EL (cell line): ENCODE measurements at regions not wholly inside any gene's neighbourhood (a gene's known extent, or its start where the extent isn't known, plus 50 kb on each side); places are given as distances from the start of the nearest gene placed in this dataset.
A peak's percentile ranks its signal among the peaks of the same experiment; 100 is the strongest.
"Not testable (repeated sequence)": the region's sequence is repeated elsewhere in the genome, so short reads cannot be mapped to it uniquely, and the experiment has no call there.

Experiments used
- DNase-seq: peaks from one replicate; pipeline ENCODE4 v3.0.0-alpha.2; 2016

DNA sequence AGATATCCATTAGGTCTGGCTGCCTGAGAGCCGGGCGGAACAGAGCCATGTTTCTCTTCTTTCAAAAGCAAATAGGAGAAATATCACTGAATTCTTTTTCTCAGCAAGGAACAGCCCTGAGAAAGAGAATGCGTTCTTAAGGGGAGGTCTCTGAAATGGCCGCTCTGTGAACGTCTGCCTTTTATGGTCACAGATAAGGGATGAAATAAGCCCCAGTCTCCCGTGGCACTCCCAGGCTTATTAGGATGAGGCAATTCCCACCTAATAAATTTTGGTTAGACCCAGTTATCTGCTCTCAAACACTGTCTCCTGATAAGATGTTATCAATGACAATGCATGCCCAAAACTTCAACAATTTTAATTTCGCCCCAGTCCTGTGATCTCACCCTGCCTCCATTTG lies 133.4 kb upstream of the KCNJ18 start:
- DNase-seq: not testable (repeated sequence)

DNA sequence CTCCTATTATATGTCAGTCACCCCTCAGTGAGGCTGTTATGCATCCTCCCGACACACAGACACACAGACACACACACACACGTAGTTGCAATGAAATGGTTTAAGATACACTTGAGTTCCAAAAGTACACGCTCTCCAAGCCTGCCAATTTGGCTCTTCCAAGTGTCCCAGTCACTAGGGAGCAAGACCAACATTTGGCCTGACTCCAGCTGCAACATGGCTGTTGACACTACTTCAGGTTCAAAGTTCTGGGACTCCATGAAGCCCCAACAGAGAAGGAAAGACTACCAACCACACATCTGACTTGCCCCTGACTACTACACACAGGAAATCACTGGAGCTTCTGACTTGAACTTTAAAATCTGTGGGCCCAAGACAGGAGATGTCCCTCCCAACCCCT lies 128.1 kb upstream of the KCNJ18 start:
- DNase-seq: no peak

DNA sequence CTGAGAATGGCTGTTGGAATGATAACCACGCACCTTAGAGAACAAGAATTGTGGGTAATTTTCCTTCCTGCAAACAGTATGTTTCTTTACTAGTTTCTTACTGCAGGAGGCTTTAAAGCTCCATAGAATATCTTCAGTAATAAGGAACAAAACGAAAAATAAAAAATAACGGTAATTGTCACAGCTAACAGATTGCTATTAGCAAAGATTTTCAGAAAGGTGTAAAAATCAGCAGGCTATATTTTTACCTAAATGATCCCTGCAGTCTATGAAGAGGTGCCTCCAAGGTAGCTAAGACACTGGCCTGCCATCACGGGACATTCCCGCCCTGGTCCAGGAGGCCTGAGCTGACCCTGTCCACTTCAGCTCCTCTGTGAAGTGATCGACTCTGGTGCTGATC lies 127.6 kb upstream of the KCNJ18 start:
- not testable (repeated sequence) for DNase-seq

DNA sequence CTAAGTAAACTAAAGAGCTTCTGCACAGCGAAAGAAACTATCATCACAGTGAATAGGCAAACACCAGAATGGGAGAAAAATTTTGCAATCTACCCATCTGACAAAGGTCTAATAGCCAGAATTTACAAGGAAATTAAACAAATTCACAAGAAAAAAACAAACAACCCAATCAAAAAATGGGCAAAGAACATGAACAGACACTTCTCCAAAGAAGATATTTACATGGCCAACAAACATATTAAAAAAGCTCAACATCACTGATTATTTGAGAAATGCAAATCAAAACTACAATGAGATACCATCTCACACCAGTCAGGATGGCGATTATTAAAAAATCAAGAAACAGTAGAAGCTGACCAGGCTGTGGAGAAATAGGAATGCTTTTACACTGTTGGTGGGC lies 121.9 kb upstream of the KCNJ18 start:
- DNase-seq: not testable (repeated sequence)

DNA sequence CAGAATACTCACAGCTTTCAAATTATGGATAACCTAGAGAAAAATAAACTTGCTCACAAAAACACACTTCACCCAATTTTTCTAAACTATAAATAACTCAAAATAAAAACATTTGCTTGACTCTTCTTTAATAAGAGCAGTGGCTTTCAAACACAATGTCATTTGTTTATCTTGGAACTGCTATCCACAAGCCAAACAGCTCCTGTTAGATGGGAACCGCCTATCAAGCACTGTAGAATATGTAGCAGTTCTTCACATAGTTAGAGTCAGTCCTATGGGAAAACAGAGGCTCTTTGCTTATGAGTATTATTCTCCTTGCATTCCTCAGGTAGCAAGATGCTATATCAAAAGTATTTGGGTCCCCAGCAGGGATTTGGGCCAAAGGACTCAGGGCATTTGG lies 120.2 kb upstream of the KCNJ18 start:
- not testable (repeated sequence) for DNase-seq

DNA sequence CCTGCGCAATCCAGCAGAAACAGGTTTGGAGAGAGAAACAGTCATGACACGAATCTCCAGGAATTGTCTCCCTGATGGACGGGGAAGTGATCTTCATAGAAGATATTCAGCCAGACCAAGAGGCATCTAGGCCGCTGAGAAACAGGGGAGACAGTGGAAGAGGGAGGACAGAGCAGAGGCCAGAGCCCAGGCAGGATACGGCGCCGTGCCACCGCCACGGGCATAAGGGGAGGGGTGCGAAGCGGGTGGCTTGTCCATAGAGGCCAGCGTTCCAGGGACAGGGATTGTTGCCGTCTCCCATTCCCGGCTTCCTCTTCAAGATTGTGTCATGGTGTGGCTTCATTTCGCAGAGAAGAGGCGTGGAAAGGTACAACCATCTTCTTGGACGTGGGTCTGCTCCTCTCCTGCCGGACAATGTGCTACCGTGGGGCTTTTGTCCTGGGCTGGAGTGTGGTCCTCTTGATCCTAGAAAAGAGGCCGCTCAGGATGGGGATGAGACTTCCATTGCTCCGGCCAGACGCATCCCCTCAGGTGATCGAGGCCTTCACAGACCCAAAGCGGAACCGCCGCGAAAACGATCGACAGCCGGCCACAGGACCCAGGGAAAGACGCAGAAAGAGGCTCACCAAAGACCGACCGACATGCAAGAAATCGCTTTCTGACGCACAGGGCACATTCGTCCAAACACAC lies 118.9 kb upstream of the KCNJ18 start:
- DNase-seq: not testable (repeated sequence)

DNA sequence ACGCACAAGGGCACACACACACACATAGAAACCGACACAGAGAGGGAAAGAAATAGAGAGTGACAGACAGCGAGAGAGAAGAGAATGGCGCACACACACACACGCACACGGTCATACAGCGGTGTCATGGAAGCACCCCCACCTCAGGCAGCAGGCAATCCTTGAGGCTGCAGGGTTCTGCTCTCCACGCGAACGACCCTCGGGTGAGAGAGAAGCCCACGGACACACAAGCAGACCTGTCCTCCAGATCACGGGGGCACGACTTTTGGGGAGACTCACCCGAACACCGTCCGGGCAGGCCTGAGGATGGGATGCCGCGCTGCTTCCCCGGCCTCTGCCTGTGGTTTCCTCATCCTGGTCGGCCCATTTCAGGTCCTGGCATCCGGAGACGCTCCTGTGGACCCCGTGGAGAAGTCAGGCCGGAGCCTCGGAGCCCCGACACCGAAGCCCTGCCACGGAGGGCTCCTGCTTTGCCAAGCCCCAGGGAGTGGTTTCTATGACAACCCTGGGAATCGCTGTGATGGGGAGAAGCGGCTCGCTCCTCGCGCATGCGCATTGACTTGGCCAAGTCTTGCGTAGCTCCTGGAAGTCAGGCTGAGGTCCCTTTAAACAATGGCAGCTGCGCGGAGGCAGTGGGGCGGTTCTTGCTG lies 118.2 kb upstream of the KCNJ18 start:
- DNase-seq: peak; percentile 45

DNA sequence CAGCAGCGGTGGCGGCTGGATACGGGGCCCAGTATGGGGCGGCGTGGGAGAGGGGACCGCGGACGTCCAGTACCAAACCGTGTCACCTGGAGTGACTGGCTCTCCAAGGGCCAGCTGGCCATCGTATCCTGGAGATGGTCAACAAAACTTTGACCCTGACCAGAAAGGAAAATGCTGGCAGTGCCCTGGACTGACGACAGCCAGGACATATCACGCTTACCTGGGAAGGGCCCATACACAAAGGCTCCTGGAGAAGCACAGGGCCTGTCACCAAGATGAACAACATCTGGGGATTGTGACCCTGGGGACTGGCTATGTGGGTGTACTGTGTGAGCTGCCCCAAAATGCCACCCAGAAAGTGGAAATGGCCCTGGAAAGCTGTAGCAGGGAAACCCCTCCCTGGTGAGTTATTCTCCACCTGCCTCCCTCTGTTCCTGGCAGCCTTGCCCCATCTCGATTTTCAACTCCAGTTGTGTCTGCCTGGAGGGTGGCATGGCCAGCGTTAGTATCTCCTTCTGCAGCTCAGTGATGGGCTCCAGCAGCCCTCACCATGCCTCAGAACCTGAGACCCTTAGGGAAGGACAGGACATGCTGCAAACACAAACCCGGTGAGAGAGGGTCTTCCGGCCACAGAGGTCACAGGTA lies 117.6 kb upstream of the KCNJ18 start:
- DNase-seq: not testable (repeated sequence)

DNA sequence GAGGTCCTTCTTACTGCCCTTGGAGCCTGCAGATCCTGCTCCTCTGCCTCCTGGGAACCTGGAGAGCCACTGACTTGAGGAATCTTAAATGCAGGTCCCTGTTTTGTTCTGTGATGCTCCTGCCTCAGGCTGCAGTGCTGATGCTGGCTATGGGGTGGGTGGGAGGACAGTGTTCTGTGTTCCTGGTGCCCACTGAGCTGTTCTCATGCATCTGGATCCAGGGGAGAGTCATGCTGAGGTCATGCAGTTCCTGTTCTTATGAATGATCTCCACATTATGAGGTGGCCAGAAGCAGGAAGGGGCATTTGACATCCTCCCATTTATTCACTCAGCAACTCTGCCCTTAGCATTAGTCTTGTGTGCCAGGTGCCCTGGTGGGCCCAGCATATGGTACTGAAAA lies 113.5 kb upstream of the KCNJ18 start:
- not testable (repeated sequence) for DNase-seq

DNA sequence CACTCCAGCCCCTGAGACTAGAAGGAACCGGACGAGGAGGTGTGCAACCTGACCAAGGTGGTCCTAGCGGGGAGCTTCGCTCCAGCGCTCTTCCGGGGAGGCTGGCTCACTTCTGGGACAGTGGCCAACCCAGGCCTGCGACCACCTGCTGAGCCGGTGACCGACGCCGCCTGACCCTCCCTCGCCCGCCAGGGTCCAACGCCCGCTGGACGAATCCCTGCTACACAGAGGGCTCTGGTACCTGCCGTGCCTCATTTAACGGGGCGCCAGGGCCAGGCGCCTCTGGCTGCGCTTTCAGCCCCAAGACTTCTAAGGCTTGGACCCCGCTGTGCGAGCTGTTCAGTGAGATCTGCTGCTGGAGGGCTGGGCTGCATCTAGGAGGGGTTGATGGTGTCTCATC lies 99.5 kb upstream of the KCNJ18 start:
- DNase-seq: no peak

DNA sequence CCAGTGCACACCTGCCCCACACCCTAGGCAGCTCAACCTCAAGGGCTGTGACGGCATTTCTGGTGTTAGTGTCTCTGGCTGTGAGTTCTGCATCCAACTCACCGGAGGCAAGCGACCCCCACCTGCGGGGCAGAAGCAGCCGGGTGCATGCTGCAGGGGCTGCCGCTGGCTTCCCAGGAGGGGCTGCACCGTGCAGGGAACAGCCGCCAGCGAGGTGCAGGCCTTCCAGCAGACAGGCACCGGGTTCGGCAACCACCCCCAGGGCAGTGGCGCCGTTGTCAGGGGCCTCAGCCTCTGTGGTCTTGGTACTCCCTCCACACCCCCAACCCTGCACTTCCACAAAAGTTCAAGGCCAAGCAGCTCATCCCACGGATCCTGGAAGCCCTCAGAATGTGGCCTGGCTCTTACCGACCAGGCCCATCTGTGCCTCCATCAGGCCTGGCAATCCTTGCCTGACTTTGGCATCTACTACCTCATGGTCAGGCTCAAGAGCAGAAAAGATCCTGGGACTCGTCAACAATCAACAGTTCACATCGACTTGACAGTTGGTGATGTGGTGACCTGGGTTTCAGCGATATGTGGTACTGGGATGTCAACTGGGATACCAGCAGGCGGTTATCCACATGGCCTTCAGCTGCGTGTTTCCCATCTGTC lies 98.7 kb upstream of the KCNJ18 start:
- DNase-seq: not testable (repeated sequence)

DNA sequence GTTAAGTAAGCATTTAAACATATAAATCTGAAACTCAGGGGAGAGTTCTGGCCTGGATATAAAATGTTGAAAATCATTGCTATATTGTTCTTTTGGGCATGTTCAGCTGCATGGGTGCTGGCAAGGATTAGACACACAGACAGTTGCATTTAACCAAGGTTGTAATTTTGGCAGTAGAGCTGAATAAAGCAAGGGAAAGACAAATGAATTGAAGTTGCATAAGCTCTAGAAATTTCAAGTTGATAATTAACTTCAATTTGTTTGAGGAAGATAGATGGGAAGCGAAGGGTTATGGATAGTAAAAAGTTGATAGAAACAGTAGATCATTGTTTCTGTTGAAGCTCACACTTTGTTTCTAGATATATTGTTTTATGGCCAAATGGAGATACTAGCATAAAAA lies 97.2 kb upstream of the KCNJ18 start:
- DNase-seq: no peak

DNA sequence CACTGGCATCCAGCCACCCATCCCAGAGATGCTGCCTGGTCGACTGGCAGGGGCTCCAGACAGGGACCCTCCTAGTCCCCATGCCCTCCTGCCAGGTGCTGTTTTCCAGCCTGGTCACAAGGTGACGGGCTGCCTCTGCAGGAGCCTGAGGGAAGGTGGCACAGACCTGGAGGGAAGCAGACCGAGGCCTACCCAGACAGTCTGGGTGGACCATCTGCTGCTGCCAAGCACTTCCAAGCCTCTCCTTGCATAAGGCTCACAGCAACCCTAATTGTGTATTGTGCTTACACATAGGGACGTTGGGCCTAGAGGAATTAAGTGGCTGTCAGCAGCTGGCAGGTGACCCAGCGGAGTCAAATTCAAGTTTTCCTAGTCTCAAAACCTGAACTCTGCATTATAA lies 90.1 kb upstream of the KCNJ18 start:
- no peak for DNase-seq

DNA sequence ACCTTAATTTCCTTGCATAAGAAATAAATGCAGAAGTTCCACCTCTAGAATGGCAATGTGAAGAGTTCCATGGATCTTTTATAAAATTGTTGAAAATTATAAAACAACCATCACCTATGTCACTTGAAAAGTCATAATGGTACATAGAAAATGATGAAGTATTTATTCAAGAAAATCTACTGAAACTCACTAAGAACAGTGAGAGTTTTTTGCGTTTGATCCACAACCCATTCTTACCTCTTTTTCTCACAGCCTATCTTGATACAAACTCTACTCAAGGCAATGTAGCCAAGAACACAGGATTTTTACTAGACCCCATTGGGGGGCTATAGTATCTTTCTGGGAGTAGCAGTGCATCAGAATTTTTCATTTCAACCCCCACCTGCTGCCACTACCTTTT lies 89.0 kb upstream of the KCNJ18 start:
- DNase-seq: not testable (repeated sequence)

DNA sequence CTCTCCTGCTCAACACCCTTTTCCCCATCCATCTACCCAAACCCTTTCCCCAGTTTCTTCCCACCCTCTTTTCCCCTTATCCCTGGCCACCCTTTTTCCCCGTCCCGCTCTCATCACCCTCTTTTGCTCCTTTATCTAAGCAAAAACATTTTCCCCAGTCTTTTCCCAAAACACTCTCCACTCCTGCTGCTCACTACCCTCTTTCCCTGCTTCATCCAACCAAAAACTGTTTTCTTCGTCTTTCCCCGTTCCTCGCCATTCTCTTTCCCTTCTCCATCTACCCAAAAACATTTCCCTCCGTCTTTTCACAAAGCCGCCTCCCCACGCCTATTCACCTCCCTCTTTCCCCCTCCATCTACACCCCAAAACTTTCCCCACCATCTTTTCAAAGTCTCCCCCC lies 80.9 kb upstream of the KCNJ18 start:
- not testable (repeated sequence) for DNase-seq

DNA sequence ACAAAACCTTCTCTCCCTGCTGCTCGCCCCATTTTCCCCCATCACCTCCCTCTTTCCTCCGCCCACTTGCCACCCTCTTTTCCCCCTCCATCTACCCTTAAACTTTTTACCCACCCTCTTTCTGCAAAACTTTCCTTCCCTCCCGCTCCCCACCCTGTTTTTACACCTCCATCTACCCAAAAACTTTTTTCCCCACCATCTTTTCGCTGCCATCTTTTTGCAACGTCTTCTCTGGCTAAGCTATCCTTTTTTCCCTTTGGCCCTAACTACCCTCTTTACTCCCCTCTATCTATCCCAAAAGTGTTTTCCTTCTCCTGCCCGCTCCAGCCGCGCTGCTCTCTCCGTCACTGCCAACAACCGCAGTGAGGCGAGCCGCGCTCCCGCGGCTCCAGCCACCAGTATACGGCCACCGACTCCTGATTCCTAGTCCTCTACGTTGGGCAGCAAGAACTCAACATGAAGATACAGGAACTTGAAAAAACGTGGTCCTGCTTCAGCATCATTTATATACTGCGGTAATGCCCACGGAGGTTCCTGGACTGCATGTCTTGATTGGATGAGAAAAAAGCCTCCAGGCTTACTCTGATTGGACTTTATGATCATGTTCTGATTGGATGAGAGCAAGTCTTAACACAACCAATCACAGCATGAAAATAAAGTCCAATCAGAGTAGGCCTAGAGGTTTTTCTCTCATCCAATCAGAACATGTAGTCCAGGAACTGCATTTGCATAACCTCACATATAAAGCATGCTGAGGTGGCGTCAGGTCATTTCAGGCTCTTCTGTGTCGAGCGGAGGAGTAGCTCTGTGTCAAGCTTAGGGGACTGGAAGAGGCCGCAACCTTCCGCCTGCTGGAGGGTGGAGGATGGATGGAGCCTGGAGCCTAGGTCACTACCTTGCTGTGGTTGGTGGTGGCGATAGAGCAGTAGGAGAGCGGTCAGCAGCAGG lies 79.9 kb upstream of the KCNJ18 start:
- DNase-seq: not testable (repeated sequence)

DNA sequence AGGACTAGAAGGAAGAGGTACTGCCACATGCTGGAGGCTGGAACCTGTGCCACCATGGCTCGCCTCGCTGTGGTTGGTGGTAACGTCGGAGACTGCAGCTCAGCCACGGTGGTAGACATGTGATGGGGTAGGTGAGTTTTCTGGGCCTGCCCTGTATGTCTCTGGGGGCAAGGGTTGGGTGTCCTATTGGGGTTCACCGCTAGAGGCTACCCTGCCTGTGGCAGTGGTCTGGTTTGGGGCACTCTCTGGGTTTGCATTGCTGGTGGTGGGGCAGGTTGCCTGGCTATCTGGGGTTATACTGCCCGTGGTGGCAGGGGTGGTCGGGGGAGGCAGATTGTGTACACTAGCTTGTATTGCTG lies 79.3 kb upstream of the KCNJ18 start:
- DNase-seq: no peak

DNA sequence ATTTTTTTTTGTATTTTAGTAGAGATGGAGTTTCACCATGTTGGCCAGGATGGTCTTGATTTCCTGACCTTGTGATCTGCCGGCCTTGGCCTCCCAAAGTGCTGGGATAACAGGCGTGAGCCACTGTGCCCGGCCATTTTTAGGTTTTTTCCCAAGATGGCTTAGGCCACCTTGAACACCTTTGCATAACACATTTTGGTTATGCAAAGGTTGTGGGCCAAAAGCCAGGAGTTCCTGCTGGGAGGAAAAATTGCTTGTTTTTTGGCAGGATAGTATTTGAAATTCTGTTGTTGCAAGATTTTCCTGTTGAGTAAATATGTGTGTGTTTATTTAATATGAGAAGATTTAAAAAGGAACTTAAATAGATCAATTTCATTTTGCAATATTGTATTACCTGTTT lies 65.3 kb upstream of the KCNJ18 start:
- DNase-seq: not testable (repeated sequence)
